ENCODE measurements at regions not wholly inside any gene's neighbourhood (a gene's known extent, or its start where the extent isn't known, plus 50 kb on each side); places are given as distances from the start of the nearest gene placed in this dataset.

DNA sequence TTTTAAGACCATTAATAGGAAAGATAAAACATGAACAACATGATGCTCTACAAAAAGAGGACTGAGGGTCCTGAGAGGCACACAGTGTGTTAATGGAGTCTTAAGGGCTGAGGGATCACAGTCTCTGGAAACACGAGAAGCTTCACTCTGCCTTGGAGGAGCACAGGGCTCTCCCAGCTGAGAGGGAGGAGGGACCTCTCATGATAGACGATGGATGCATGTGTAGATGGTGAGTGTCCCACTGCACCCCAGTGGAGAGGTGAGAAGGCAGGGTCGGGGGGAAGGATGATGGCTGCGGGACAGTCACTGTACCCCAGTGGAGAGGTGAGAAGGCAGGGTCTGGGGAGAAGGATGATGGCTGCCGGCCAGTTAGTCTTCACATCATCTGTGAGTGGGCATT is 613.4 kb downstream of the IRX1 start:
- Mint-ChIP-seq H3K4me3 (no peak overlapping the region), H3K27me3 (no peaks in the 10 kb centered on the region), H3K9me3 (peaks cover 18 to 23% of the 10 kb centered on the region in 2 donors), H3K36me3 (ENCODE audit: insufficient read depth) (no peaks in the 10 kb centered on the region), H3K4me1 (ENCODE audit: low read depth in 2 of 2) (no peaks in the 10 kb centered on the region), H3K27ac (no peak overlapping the region)
- DNase-seq (no peak), ATAC-seq (replicated peaks) (no peak)

DNA sequence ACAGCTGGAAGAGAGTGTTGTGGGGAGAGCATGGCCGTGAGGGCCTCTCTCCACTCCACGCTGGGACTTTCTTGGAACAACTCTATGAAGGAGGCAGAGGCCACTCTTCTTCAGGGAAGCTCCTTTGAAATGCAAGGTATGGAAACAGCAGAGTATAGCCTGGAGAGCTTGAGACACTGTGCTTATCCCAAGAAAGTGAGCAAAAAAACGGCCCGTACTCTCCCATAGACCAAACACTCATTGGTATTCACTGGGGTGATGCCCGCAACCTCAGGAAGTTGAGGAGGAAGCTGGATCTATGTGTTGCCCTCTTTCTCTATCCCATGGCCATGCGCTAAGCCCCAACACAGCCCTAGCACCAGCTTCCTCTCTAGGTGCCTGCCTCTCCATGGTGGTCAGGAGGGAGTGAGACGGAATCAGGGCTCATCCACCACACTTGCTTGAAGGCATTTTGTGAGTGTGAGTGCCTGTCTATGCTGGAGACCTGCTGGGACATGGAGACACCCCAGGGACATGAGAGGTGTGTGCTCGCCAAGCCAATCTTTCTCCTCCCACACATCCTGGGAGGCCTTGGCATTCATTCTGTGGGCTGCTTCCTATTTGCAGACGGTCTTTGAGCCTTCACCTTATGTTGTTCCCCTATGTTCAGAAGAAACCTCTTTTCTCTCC is 616.6 kb downstream of the IRX1 start:
- Mint-ChIP-seq H3K27me3 (no peaks in the 10 kb centered on the region), H3K27ac (no peak overlapping the region), H3K36me3 (ENCODE audit: insufficient read depth) (no peaks in the 10 kb centered on the region), H3K4me3 (no peak overlapping the region), H3K9me3 (peaks cover 18 to 21% of the 10 kb centered on the region in 2 donors), H3K4me1 (ENCODE audit: low read depth in 2 of 2) (no peaks in the 10 kb centered on the region)
- DNase-seq (no peak), ATAC-seq (replicated peaks) (no peak)

DNA sequence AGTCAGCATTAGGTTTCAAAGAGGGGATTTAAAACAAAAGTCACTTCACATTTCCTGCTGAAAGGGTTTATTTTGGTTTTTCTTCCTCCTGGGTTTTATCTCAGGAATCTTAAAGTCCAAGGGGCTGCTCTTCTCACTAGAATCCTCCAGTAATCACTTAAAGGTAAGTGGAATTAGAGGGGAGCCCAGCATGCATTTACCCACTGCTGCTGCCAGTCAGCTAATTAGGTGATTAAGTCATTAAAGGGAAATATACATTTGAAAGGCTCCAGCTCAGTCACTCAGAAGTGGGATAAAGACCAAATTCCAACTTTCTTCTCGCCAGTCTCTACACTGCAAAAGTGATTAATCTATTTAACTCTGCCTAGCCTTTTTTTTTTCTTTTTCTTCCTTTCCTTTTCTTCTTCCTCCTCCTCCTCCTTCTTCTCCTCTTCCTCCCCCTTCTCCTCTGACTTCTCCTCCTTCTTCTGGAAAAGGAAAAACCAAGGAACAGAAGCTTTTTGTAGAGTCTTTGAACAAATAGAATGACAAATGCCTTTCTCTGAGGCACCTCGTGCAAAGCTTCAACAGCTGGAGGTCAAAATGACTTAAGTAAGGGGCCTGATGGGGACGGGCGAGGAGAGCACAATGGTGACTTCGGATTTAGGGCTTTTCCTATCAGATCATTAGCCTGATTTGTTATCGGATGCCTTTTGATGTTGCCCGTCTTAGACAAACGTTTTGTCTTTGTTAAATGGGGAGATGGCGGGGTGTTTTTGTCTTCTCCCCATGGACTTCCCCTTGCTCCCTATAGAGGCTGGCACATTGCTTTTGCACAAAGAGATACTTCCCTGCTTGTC is 617.6 kb downstream of the IRX1 start:
- peaks cover 14 to 16% of the 10 kb centered on the region in 2 donors for H3K9me3 Mint-ChIP-seq
- H3K4me1 Mint-ChIP-seq (ENCODE audit: low read depth in 2 of 2) = no peaks in the 10 kb centered on the region
- H3K27ac Mint-ChIP-seq = no peak overlapping the region
- H3K36me3 Mint-ChIP-seq (ENCODE audit: insufficient read depth) = no peaks in the 10 kb centered on the region
- ATAC-seq (replicated peaks) (no peak), DNase-seq (no peak)
- H3K4me3 Mint-ChIP-seq = no peak overlapping the region
- H3K27me3 Mint-ChIP-seq = no peaks in the 10 kb centered on the region

DNA sequence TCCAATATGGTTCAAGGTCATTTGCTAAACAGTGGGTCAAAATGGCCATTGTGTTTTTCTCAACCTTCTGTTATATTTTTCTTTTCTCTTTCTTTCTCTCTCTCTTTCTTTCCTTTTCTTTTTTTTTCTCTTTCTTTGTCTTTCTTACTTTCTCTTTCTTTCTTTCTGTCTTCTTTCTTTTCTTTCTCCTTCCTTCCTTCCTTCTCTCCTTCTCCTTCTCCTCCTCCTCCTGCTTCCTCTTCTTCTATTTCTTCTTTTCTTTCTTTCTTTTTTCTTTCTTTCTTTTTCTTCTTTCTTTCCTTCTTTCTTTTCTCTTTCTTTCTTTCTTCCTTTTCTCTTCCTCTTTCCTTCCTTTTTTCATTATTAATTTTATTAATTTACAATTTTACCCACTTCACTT is 619.5 kb downstream of the IRX1 start:
- no peaks in the 10 kb centered on the region for H3K36me3 Mint-ChIP-seq (ENCODE audit: insufficient read depth)
- H3K4me1 Mint-ChIP-seq (ENCODE audit: low read depth in 2 of 2) = no peaks in the 10 kb centered on the region
- ATAC-seq (replicated peaks) (no peak), DNase-seq (no peak)
- no peak overlapping the region for H3K27ac Mint-ChIP-seq
- no peaks in the 10 kb centered on the region for H3K27me3 Mint-ChIP-seq
- no peak overlapping the region for H3K4me3 Mint-ChIP-seq
- H3K9me3 Mint-ChIP-seq = peaks cover 2% of the 10 kb centered on the region in 2 donors

DNA sequence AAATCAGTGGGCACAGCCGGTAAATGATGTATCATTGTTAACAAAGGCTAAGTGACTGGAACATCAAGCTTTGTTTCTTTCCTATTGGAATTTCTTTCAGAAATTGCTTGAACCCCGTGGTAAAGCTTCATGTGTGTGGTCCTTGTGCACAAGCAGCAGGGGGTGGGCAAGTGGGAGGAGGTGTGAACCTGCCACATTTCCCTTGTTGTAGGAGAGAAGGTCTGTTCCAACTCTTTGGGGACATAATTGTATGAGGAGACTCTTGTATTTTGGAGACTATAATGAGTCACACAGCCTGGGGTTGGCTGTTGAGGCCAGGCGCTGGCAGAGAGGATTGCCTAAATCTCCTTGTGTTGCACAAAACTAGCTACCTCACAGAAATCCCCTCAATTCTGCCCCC is 620.5 kb downstream of the IRX1 start:
- Mint-ChIP-seq H3K36me3 (ENCODE audit: insufficient read depth) (no peaks in the 10 kb centered on the region), H3K9me3 (peaks cover 2 to 10% of the 10 kb centered on the region in 2 donors), H3K4me1 (ENCODE audit: low read depth in 2 of 2) (no peaks in the 10 kb centered on the region), H3K4me3 (no peak overlapping the region), H3K27me3 (no peaks in the 10 kb centered on the region), H3K27ac (no peak overlapping the region)
- ATAC-seq (replicated peaks) (no peak), DNase-seq (no peak)

DNA sequence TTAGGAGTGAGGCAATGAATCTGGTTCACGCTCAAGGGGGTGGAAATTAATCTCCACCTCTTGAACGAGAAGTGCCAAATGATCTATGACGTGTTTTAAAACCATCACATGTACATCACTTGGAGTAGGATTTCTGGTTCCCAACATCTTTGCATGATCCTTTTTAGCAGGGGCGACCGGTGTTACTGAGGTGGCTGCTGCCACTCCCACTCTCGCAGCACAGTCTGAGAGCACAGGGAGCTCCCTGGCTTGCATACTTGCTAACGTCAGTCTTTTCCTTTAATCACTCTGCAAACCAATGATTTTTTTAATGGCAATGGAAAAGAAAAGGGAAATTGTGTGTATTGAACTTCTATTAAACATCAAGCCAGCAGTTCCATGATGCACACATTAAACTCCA is 624.4 kb downstream of the IRX1 start:
- Mint-ChIP-seq H3K36me3 (ENCODE audit: insufficient read depth) (no peaks in the 10 kb centered on the region), H3K9me3 (peaks cover 5 to 16% of the 10 kb centered on the region in 2 donors), H3K4me3 (no peak overlapping the region), H3K4me1 (ENCODE audit: low read depth in 2 of 2) (no peaks in the 10 kb centered on the region), H3K27ac (no peak overlapping the region), H3K27me3 (no peaks in the 10 kb centered on the region)
- ATAC-seq (replicated peaks) (no peak), DNase-seq (no peak)

DNA sequence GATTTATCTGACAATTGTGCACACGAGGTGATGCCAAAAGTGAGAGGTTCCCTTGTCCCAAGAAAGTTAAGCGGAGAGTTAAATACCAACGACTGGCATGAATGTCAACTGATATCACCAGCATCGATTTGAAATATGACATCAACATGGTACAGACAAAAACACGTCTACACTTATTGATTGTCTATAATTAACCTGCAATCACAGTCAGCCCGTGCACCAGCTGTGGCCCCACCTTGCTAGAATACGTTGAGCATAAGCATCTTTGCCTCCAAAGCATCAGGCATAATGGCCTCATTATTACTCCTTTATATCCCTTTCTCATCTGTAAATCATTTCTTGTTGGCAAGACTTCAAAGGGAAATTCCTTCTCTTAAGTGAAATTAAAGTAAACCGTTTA is 625.4 kb downstream of the IRX1 start:
- no peaks in the 10 kb centered on the region for H3K36me3 Mint-ChIP-seq (ENCODE audit: insufficient read depth)
- no peak overlapping the region for H3K27ac Mint-ChIP-seq
- no peaks in the 10 kb centered on the region for H3K27me3 Mint-ChIP-seq
- H3K9me3 Mint-ChIP-seq = peaks cover 5 to 16% of the 10 kb centered on the region in 2 donors
- no peak overlapping the region for H3K4me3 Mint-ChIP-seq
- H3K4me1 Mint-ChIP-seq (ENCODE audit: low read depth in 2 of 2) = no peaks in the 10 kb centered on the region
- no peak for ATAC-seq (replicated peaks)
- DNase-seq = no peak

DNA sequence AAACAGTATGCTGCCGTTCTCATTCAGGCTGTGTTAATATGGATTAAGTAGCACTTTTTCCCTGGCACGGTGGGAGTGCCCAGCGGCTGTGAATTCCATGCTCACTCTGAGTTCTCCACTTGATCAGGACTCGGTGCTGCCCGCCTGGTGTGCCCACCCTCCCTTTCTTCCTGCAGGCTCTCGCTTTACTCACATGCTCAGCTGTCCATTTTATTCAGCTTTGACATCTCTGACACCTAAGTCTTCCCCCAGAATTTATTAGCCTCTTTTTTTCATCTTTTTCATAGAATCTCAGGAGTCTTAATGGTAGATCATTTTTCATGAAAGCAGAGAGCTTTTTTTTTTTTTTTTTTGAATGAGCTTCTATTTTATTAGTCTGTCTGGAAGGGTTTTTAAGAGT is 626.5 kb downstream of the IRX1 start:
- ATAC-seq (replicated peaks) (no peak), DNase-seq (no peak)
- Mint-ChIP-seq H3K4me3 (no peak overlapping the region), H3K4me1 (ENCODE audit: low read depth in 2 of 2) (no peaks in the 10 kb centered on the region), H3K9me3 (peaks cover 8 to 16% of the 10 kb centered on the region in 2 donors), H3K27ac (no peak overlapping the region), H3K27me3 (no peaks in the 10 kb centered on the region), H3K36me3 (ENCODE audit: insufficient read depth) (no peaks in the 10 kb centered on the region)

DNA sequence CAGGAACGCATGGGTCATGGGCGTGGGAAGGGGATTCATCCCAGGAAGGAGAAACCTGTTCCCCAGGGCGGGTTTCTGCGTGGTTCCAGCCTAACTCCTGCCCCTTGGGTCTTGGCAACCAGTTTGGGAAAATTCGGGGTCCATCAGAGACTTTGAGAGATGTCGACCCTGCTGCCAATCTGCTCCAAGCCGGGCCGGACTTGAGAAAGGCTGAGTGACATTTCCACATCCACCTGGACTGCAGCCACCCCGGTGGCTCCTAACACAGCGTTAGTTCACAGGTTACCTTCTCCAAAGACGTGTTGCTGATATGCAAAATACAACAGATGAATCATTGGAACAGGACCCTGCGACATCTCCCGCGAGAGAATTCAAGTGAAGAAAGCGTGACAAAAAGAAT is 627.2 kb downstream of the IRX1 start:
- H3K9me3 Mint-ChIP-seq = peaks cover 11 to 16% of the 10 kb centered on the region in 2 donors
- no peak overlapping the region for H3K27ac Mint-ChIP-seq
- ATAC-seq (replicated peaks) = no peak
- no peaks in the 10 kb centered on the region for H3K4me1 Mint-ChIP-seq (ENCODE audit: low read depth in 2 of 2)
- no peaks in the 10 kb centered on the region for H3K36me3 Mint-ChIP-seq (ENCODE audit: insufficient read depth)
- H3K27me3 Mint-ChIP-seq = no peaks in the 10 kb centered on the region
- DNase-seq = no peak
- no peak overlapping the region for H3K4me3 Mint-ChIP-seq

DNA sequence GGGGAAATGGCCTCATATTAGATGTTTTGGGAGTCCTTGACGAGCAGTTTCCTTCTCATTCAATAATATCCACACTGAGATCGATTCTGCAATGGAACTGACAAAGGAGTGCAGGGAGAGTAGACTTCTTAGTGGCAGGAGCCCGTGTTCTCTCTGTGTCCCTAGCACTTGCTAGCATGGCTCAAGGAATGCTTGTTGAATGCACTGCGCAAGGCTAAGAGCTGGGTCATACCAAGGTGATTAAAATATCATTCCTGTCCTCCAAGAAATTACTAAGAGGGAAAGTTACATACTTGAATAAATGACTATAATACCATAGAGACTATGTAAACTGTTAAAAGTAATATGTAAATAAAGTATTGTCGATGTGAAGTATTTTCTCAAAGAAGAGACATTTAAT is 630.1 kb downstream of the IRX1 start:
- no peaks in the 10 kb centered on the region for H3K27me3 Mint-ChIP-seq
- H3K36me3 Mint-ChIP-seq (ENCODE audit: insufficient read depth) = no peaks in the 10 kb centered on the region
- no peaks in the 10 kb centered on the region for H3K4me1 Mint-ChIP-seq (ENCODE audit: low read depth in 2 of 2)
- H3K27ac Mint-ChIP-seq = no peak overlapping the region
- H3K4me3 Mint-ChIP-seq = no peak overlapping the region
- H3K9me3 Mint-ChIP-seq = peaks cover 8 to 11% of the 10 kb centered on the region in 2 donors
- no peak for ATAC-seq (replicated peaks)
- no peak for DNase-seq

DNA sequence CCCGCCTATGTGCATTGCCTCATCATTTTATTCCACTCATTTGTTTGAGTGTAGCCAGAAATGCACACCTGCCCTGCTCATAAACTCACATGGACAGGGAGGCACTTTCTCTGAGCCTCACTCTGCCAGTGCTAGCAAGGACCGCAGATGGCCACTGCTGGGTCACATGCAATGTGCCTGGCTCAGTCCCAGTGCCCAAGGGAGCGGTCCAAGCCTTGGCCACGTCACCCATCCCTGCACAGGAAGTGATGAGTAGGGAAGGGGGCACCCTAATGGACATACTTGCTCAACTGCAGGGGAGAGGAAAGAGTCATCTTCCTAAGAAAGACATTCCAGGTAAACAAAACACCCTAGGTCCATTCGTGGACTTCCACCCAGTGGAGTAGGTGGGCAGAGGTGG is 630.9 kb downstream of the IRX1 start:
- Mint-ChIP-seq H3K27ac (no peak overlapping the region), H3K9me3 (peaks cover 6 to 11% of the 10 kb centered on the region in 2 donors), H3K27me3 (no peaks in the 10 kb centered on the region), H3K36me3 (ENCODE audit: insufficient read depth) (no peaks in the 10 kb centered on the region), H3K4me3 (no peak overlapping the region), H3K4me1 (ENCODE audit: low read depth in 2 of 2) (no peaks in the 10 kb centered on the region)
- no peak for ATAC-seq (replicated peaks)
- DNase-seq = no peak

DNA sequence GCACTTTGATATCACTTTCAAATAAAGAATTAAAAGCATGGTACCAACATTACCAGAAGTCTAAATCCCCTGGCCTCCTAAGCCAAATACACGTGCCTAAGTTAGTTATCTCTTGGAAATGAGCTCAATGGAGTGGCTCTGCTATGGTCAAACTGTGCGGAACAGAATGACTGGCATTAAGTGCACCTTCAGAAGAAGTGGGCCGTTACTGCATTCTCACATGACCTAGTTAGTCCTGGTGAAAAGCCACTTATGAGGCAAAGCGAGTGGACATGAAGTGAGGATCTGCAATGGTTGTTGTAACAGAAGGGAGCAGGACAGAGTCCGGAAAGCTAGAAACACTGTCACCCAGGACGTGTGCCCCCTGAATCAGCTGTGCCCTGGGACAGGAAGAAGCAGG is 633.1 kb downstream of the IRX1 start:
- H3K9me3 Mint-ChIP-seq = peaks cover 5 to 7% of the 10 kb centered on the region in 2 donors
- no peak overlapping the region for H3K4me3 Mint-ChIP-seq
- H3K4me1 Mint-ChIP-seq (ENCODE audit: low read depth in 2 of 2) = no peaks in the 10 kb centered on the region
- DNase-seq (no peak), ATAC-seq (replicated peaks) (no peak)
- no peaks in the 10 kb centered on the region for H3K27me3 Mint-ChIP-seq
- no peak overlapping the region for H3K27ac Mint-ChIP-seq
- no peaks in the 10 kb centered on the region for H3K36me3 Mint-ChIP-seq (ENCODE audit: insufficient read depth)

DNA sequence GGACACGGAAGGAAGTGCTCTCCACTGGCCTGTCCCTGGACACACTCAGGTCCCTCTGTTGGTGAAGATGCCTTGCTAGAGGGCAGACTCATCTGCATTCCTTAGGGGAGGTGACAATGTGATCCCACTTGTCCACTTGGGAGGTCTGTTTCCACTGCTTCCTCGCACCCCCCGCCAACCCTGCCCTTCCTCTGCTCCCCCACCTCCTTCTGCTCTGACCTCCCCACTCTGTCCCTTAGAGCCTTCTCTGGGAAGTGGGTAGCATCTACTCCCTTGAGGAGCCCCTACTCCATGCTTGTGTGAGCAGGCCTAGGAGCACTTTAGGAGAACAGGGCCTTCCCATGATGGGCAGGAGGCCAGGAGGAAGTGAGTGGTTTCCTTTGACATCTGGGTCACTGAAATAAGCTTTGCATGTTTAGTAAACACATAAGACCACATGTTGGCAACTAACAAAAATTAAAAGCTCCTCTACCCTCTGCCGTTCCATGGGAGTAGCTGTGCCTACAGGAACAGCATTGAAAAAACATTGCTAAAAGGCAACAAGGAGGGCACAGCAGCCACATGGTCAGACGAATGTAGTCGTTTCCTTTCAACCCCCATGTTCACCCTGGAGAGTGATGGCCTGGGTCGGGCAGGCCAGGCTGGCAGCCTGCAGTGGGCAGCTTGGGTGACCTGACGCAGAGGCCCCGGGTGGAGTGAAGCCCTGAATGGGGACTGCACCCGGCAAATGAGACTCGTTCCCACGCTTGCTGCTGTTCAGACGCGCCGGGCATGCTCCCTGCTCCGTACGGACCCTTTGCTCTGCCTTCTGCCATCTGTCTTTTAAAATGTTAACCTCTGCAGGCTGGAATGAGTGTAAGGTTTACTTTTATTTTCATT is 634.0 kb downstream of the IRX1 start:
- ATAC-seq (replicated peaks) = no peak
- H3K36me3 Mint-ChIP-seq (ENCODE audit: insufficient read depth) = no peaks in the 10 kb centered on the region
- no peak for DNase-seq

More for the DNA sequence above, 634.0 kb downstream of the IRX1 start:
- H3K27ac Mint-ChIP-seq = no peak overlapping the region
- no peaks in the 10 kb centered on the region for H3K4me1 Mint-ChIP-seq (ENCODE audit: low read depth in 2 of 2)
- H3K27me3 Mint-ChIP-seq = no peaks in the 10 kb centered on the region
- H3K4me3 Mint-ChIP-seq = no peak overlapping the region
- peaks cover 9 to 11% of the 10 kb centered on the region in 2 donors for H3K9me3 Mint-ChIP-seq

Data from effector memory CD8-positive, alpha-beta T cell (primary cell).